ENCODE measurements at regions not wholly inside any gene's neighbourhood (a gene's known extent, or its start where the extent isn't known, plus 50 kb on each side); places are given as distances from the start of the nearest gene placed in this dataset.

GRCh38 chr2:10980071-10980470 lies 68.3 kb downstream of the KCNF1 start:
- Mint-ChIP-seq H3K4me3 (no peak overlapping the region), H3K27ac (no peak overlapping the region)
- no peak for DNase-seq

GRCh38 chr2:10980886-10981425 lies 69.2 kb downstream of the KCNF1 start:
- H3K27me3 Mint-ChIP-seq, result peaks cover 19 to 54% of the 10 kb centered on the region in 2 donors
- DNase-seq (no peak), ATAC-seq (replicated peaks) (no peak)
- no peaks in the 10 kb centered on the region for H3K9me3 Mint-ChIP-seq
- H3K36me3 Mint-ChIP-seq (ENCODE audit: insufficient read depth), result no peaks in the 10 kb centered on the region
- no peak overlapping the region for H3K27ac Mint-ChIP-seq
- H3K4me3 Mint-ChIP-seq, result no peak overlapping the region
- H3K4me1 Mint-ChIP-seq (ENCODE audit: low read depth in 2 of 2), result peaks cover 0 to 4% of the 10 kb centered on the region in 2 donors

More at GRCh38 chr2:10980071-10980470, 68.3 kb downstream of the KCNF1 start:
- H3K4me1 Mint-ChIP-seq (ENCODE audit: low read depth in 2 of 2), result peaks cover 0 to 4% of the 10 kb centered on the region in 2 donors
- peaks cover 27 to 52% of the 10 kb centered on the region in 2 donors for H3K27me3 Mint-ChIP-seq
- no peaks in the 10 kb centered on the region for H3K36me3 Mint-ChIP-seq (ENCODE audit: insufficient read depth)
- ATAC-seq (replicated peaks), result no peak
- no peaks in the 10 kb centered on the region for H3K9me3 Mint-ChIP-seq

GRCh38 chr2:10981451-10981850 lies 69.7 kb downstream of the KCNF1 start:
- H3K27ac Mint-ChIP-seq, result no peak overlapping the region
- no peak for ATAC-seq (replicated peaks)
- no peak overlapping the region for H3K4me3 Mint-ChIP-seq
- H3K27me3 Mint-ChIP-seq, result peaks cover 18 to 59% of the 10 kb centered on the region in 2 donors
- H3K36me3 Mint-ChIP-seq (ENCODE audit: insufficient read depth), result no peaks in the 10 kb centered on the region
- no peak for DNase-seq
- H3K4me1 Mint-ChIP-seq (ENCODE audit: low read depth in 2 of 2), result peaks cover 0 to 4% of the 10 kb centered on the region in 2 donors
- no peaks in the 10 kb centered on the region for H3K9me3 Mint-ChIP-seq

GRCh38 chr2:10981941-10982431 lies 70.3 kb downstream of the KCNF1 start:
- no peaks in the 10 kb centered on the region for H3K9me3 Mint-ChIP-seq
- no peak for DNase-seq
- H3K27me3 Mint-ChIP-seq, result peaks cover 18 to 56% of the 10 kb centered on the region in 2 donors
- no peak for ATAC-seq (replicated peaks)
- H3K27ac Mint-ChIP-seq, result no peak overlapping the region
- H3K36me3 Mint-ChIP-seq (ENCODE audit: insufficient read depth), result no peaks in the 10 kb centered on the region
- peaks cover 0 to 2% of the 10 kb centered on the region in 2 donors for H3K4me1 Mint-ChIP-seq (ENCODE audit: low read depth in 2 of 2)
- no peak overlapping the region for H3K4me3 Mint-ChIP-seq

- Mint-ChIP-seq H3K4me3 (no peak overlapping the region), H3K27me3 (peaks cover 15 to 50% of the 10 kb centered on the region in 2 donors), H3K36me3 (ENCODE audit: insufficient read depth) (no peaks in the 10 kb centered on the region)
Measured at GRCh38 chr2:10982931-10983701, 71.4 kb downstream of the KCNF1 start.

GRCh38 chr2:10983711-10984110 lies 72.0 kb downstream of the KCNF1 start:
- no peaks in the 10 kb centered on the region for H3K4me1 Mint-ChIP-seq (ENCODE audit: low read depth in 2 of 2)
- no peaks in the 10 kb centered on the region for H3K9me3 Mint-ChIP-seq
- peaks cover 12 to 44% of the 10 kb centered on the region in 2 donors for H3K27me3 Mint-ChIP-seq
- DNase-seq (no peak), ATAC-seq (replicated peaks) (no peak)
- no peaks in the 10 kb centered on the region for H3K36me3 Mint-ChIP-seq (ENCODE audit: insufficient read depth)
- no peak overlapping the region for H3K27ac Mint-ChIP-seq
- no peak overlapping the region for H3K4me3 Mint-ChIP-seq

More at GRCh38 chr2:10982931-10983701, 71.4 kb downstream of the KCNF1 start:
- Mint-ChIP-seq H3K9me3 (no peaks in the 10 kb centered on the region), H3K27ac (no peak overlapping the region), H3K4me1 (ENCODE audit: low read depth in 2 of 2) (no peaks in the 10 kb centered on the region)
- DNase-seq (no peak), ATAC-seq (replicated peaks) (no peak)

- Mint-ChIP-seq H3K4me1 (ENCODE audit: low read depth in 2 of 2) (no peaks in the 10 kb centered on the region), H3K36me3 (ENCODE audit: insufficient read depth) (no peaks in the 10 kb centered on the region), H3K9me3 (no peaks in the 10 kb centered on the region), H3K27me3 (peaks cover 12 to 36% of the 10 kb centered on the region in 2 donors), H3K27ac (no peak overlapping the region), H3K4me3 (no peak overlapping the region)
- no peak for DNase-seq
- no peak for ATAC-seq (replicated peaks)
Measured at GRCh38 chr2:10984418-10985135, 72.8 kb downstream of the KCNF1 start.

- no peak for DNase-seq
- Mint-ChIP-seq H3K4me3 (no peak overlapping the region), H3K27ac (no peak overlapping the region), H3K36me3 (ENCODE audit: insufficient read depth) (no peaks in the 10 kb centered on the region), H3K4me1 (ENCODE audit: low read depth in 2 of 2) (no peaks in the 10 kb centered on the region), H3K9me3 (no peaks in the 10 kb centered on the region), H3K27me3 (peaks cover 11 to 35% of the 10 kb centered on the region in 2 donors)
- no peak for ATAC-seq (replicated peaks)
Measured at GRCh38 chr2:10985260-10985659, 73.5 kb downstream of the KCNF1 start.

- no peak overlapping the region for H3K4me3 Mint-ChIP-seq
- H3K27me3 Mint-ChIP-seq, result peaks cover 6 to 31% of the 10 kb centered on the region in 2 donors
- H3K9me3 Mint-ChIP-seq, result no peaks in the 10 kb centered on the region
- no peaks in the 10 kb centered on the region for H3K4me1 Mint-ChIP-seq (ENCODE audit: low read depth in 2 of 2)
- DNase-seq (no peak), ATAC-seq (replicated peaks) (no peak)
- peak overlapping the region in 1 of 2 donors; percentile 23 for H3K27ac Mint-ChIP-seq
- H3K36me3 Mint-ChIP-seq (ENCODE audit: insufficient read depth), result no peaks in the 10 kb centered on the region
Measured at GRCh38 chr2:10985901-10986535, 74.3 kb downstream of the KCNF1 start.

- H3K9me3 Mint-ChIP-seq, result no peaks in the 10 kb centered on the region
- H3K36me3 Mint-ChIP-seq (ENCODE audit: insufficient read depth), result no peaks in the 10 kb centered on the region
- no peak for ATAC-seq (replicated peaks)
- no peak overlapping the region for H3K4me3 Mint-ChIP-seq
- H3K27ac Mint-ChIP-seq, result no peak overlapping the region
- no peaks in the 10 kb centered on the region for H3K4me1 Mint-ChIP-seq (ENCODE audit: low read depth in 2 of 2)
- no peak for DNase-seq
- peaks cover 6 to 39% of the 10 kb centered on the region in 2 donors for H3K27me3 Mint-ChIP-seq
Measured at GRCh38 chr2:10987439-10987838, 75.7 kb downstream of the KCNF1 start.

- peaks cover 6 to 43% of the 10 kb centered on the region in 2 donors for H3K27me3 Mint-ChIP-seq
- H3K9me3 Mint-ChIP-seq, result no peaks in the 10 kb centered on the region
- no peak for ATAC-seq (replicated peaks)
- no peaks in the 10 kb centered on the region for H3K36me3 Mint-ChIP-seq (ENCODE audit: insufficient read depth)
- no peak overlapping the region for H3K4me3 Mint-ChIP-seq
- H3K27ac Mint-ChIP-seq, result no peak overlapping the region
- no peak for DNase-seq
- no peaks in the 10 kb centered on the region for H3K4me1 Mint-ChIP-seq (ENCODE audit: low read depth in 2 of 2)
Measured at GRCh38 chr2:10987861-10988260, 76.1 kb downstream of the KCNF1 start.

GRCh38 chr2:10989151-10989550 lies 77.4 kb downstream of the KCNF1 start:
- no peak for ATAC-seq (replicated peaks)
- Mint-ChIP-seq H3K9me3 (no peaks in the 10 kb centered on the region), H3K36me3 (ENCODE audit: insufficient read depth) (no peaks in the 10 kb centered on the region), H3K4me1 (ENCODE audit: low read depth in 2 of 2) (no peaks in the 10 kb centered on the region), H3K4me3 (no peak overlapping the region), H3K27me3 (peaks cover 5 to 46% of the 10 kb centered on the region in 2 donors), H3K27ac (no peak overlapping the region)
- DNase-seq, result no peak

- Mint-ChIP-seq H3K4me3 (no peak overlapping the region), H3K36me3 (ENCODE audit: insufficient read depth) (no peaks in the 10 kb centered on the region), H3K27ac (no peak overlapping the region), H3K9me3 (no peaks in the 10 kb centered on the region), H3K27me3 (peaks cover 7 to 46% of the 10 kb centered on the region in 2 donors), H3K4me1 (ENCODE audit: low read depth in 2 of 2) (no peaks in the 10 kb centered on the region)
- no peak for ATAC-seq (replicated peaks)
- DNase-seq, result no peak
Measured at GRCh38 chr2:10989782-10990181, 78.0 kb downstream of the KCNF1 start.

All from effector memory CD8-positive, alpha-beta T cell (primary cell).